Right atrium auricular region (tissue), 2 donors: ENCODE measurements at regions not wholly inside any gene's neighbourhood (a gene's known extent, or its start where the extent isn't known, plus 50 kb on each side); places are given as distances from the start of the nearest gene placed in this dataset.

Experiments
- DNase-seq: peaks from one replicate; pipeline ENCODE4 v3.0.0-alpha.2; 2019; ENCODE audit warnings: low spot score
- H3K27ac ChIP-seq, 2 donors: fragments of 200-600 bp; sonication (generic); 1 replicate in 1 of 2; 2 replicates in 1 of 2; pipeline ENCODE4 v1.5.1; 2016 to 2019
- H3K27me3 ChIP-seq, 2 donors: fragments of 200-600 bp; sonication (generic); one replicate each; pipeline versions ENCODE4 v1.5.1 to v1.6.0; 2017 to 2019
- H3K36me3 ChIP-seq: fragments of 200-600 bp; sonication (generic); one replicate; pipeline ENCODE4 v1.5.1; 2016
- H3K4me1 ChIP-seq, 2 donors: fragments of 200-600 bp; sonication (generic); one replicate each; pipeline versions ENCODE4 v1.5.1 to v1.6.0; 2017 to 2019
- H3K4me3 ChIP-seq, 2 donors: fragments of 200-600 bp; sonication (generic); 1 replicate in 1 of 2; 2 replicates in 1 of 2; pipeline ENCODE4 v1.5.1; 2017 to 2019; ENCODE audit warnings: mild to moderate bottlenecking in 1 of 2, moderate library complexity in 1 of 2
- H3K9me3 ChIP-seq, 2 donors: fragments of 200-600 bp; sonication (generic); one replicate each; pipeline ENCODE4 v1.5.1; 2019
- TF ChIP-seq, protein P1 (sequence below), 2 donors: fragments of 200-600 bp; sonication (generic); IDR thresholded peaks; one replicate each; pipeline ENCODE4 v1.5.1; 2019; ENCODE audit warnings: antibody characterized with exemption in 2 of 2

DNA sequence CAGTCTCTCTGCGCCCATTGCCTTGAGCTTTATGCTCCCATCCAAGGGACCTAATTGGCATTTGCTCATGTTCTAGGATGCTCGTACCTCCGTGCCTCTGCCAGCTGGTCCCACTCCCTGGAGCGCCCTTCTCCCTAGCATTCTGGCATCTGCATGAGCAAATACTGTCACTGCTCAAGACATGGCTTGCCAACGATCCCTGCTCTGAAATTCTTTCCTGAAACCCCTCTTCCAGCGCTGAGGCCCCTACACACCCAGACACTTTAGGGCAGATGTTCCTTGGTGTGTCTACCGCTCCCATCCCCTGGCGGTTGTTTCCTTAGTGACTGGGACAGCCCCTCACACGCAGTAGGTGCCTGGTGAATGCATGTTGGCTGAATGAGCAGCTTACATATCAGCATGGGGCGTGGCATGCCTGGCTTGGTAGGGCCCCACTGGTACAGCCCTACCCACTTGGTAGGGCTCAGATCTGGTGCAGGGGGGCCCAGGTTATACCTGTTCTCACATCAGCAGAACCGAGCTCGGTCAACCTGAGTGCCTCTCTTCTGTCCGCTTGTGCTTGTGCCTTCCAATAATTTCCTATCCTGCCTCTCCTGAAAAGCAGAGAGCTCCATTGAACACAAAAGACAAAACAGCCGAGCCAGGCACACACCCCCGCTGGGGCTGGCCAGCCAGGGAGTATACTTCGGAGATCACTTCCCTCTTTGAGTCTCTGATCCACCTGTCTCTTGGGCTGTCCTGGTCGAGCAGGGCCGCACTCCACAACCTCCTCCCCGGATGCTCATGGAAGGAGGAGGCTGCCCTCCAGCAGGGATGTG, 59.2 kb downstream of the INHBB start:
- peaks cover 0 to 13% of the 10 kb centered on the region in 2 donors for H3K9me3 ChIP-seq
- TF ChIP-seq, protein P1, sequence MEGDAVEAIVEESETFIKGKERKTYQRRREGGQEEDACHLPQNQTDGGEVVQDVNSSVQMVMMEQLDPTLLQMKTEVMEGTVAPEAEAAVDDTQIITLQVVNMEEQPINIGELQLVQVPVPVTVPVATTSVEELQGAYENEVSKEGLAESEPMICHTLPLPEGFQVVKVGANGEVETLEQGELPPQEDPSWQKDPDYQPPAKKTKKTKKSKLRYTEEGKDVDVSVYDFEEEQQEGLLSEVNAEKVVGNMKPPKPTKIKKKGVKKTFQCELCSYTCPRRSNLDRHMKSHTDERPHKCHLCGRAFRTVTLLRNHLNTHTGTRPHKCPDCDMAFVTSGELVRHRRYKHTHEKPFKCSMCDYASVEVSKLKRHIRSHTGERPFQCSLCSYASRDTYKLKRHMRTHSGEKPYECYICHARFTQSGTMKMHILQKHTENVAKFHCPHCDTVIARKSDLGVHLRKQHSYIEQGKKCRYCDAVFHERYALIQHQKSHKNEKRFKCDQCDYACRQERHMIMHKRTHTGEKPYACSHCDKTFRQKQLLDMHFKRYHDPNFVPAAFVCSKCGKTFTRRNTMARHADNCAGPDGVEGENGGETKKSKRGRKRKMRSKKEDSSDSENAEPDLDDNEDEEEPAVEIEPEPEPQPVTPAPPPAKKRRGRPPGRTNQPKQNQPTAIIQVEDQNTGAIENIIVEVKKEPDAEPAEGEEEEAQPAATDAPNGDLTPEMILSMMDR (IDR thresholded peaks at IDR 0.05), result no peak
- no peaks in the 10 kb centered on the region for H3K27me3 ChIP-seq
- H3K36me3 ChIP-seq, result no peaks in the 10 kb centered on the region
- H3K4me1 ChIP-seq, result no peaks in the 10 kb centered on the region
- DNase-seq, result no peak
- H3K27ac ChIP-seq, result no peak overlapping the region
- H3K4me3 ChIP-seq, result no peak overlapping the region

DNA sequence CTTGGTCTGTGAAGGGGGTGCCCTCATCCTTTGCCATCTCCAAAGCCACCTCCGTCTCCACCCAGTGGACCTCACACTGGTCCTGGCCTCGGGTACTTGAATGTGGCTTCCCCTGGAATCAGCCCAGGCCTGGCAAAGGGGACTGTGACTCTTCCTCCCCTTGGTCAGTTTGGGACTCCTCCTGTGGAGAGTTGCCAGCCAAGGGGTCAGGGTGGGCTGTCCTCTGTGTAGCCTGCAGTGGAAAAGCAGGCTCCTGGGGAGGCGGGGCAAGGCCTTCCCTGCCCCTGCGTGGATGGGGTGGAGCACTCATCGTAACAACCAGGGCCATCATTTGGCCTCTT, 59.8 kb downstream of the INHBB start:
- Histone ChIP-seq H3K4me3 (no peak overlapping the region), H3K27me3 (no peaks in the 10 kb centered on the region), H3K4me1 (no peaks in the 10 kb centered on the region), H3K9me3 (peaks cover 0 to 19% of the 10 kb centered on the region in 2 donors), H3K27ac (no peak overlapping the region), H3K36me3 (no peaks in the 10 kb centered on the region)
- DNase-seq, result no peak
- TF ChIP-seq, protein P1 (IDR thresholded peaks at IDR 0.05), result no peak

DNA sequence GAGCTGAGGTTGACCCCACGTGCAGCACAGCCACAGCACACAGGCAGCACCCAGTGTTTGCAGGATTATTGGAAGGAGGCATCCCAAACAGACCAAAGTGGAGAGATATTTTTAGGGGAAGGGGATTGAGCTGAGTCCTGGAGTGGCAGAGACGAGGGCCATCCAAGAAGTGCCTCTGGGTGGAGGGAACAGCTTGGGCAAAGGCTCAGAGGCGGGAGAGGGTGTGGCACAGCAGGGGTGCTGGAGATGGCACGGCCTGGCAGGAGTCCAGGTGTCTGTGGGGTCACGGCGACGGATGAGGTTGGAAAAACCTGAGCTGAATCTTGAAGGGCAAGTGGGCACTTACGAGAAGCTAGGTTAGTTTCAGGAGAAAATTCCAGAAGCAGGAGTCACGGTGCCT, 60.6 kb downstream of the INHBB start:
- TF ChIP-seq, protein P1 (IDR thresholded peaks at IDR 0.05), result no peak
- H3K27ac ChIP-seq, result no peak overlapping the region
- H3K36me3 ChIP-seq, result no peaks in the 10 kb centered on the region
- H3K27me3 ChIP-seq, result no peaks in the 10 kb centered on the region
- DNase-seq, result no peak
- H3K4me1 ChIP-seq, result no peaks in the 10 kb centered on the region
- H3K9me3 ChIP-seq, result peaks cover 0 to 27% of the 10 kb centered on the region in 2 donors
- no peak overlapping the region for H3K4me3 ChIP-seq

- no peak overlapping the region for H3K27ac ChIP-seq
- H3K9me3 ChIP-seq, result peaks cover 0 to 33% of the 10 kb centered on the region in 2 donors
- no peaks in the 10 kb centered on the region for H3K36me3 ChIP-seq
- DNase-seq, result no peak
- no peaks in the 10 kb centered on the region for H3K27me3 ChIP-seq
- no peak overlapping the region for H3K4me3 ChIP-seq
- TF ChIP-seq, protein P1 (IDR thresholded peaks at IDR 0.05), result no peak
- no peaks in the 10 kb centered on the region for H3K4me1 ChIP-seq
Measured at GRCh38 chr2:120410487-120410886, 64.6 kb downstream of the INHBB start.

DNA sequence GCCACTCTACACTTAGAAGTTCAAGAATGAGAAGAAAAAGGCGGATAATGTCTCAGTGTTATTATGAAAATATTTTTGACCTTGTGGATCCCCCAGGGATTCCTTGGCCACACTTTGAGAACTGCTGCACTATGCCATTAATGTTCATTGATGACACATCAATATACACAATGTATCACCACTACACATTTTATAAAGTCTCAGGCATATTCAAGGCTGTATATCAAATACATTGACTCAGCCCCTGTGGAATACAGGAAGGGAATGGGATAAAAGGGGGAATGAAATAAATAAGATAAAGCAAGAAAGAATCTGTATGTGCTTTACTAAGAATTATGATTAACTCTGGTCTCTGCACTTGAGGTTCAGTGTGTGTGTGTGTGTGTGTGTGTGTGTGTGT, 69.1 kb downstream of the INHBB start:
- no peak for DNase-seq
- peaks cover 0 to 11% of the 10 kb centered on the region in 2 donors for H3K4me1 ChIP-seq
- H3K9me3 ChIP-seq, result peaks cover 0 to 20% of the 10 kb centered on the region in 2 donors
- no peak overlapping the region for H3K4me3 ChIP-seq
- H3K36me3 ChIP-seq, result no peaks in the 10 kb centered on the region
- no peak overlapping the region for H3K27ac ChIP-seq
- no peaks in the 10 kb centered on the region for H3K27me3 ChIP-seq
- TF ChIP-seq, protein P1 (IDR thresholded peaks at IDR 0.05), result no peak
